C4-2B (cell line): ENCODE measurements at regions not wholly inside any gene's neighbourhood (a gene's known extent, or its start where the extent isn't known, plus 50 kb on each side); places are given as distances from the start of the nearest gene placed in this dataset.

Source experiments
- ZFX ChIP-seq: fragments of 450-650 bp; IDR thresholded peaks from 2 replicates; pipeline ENCODE4 v1.6.1; 2017
- TF ChIP-seq, protein P1 (sequence below): fragments of 450-650 bp; conservative IDR thresholded peaks from 2 replicates; pipeline ENCODE4 v1.5.1; 2017; ENCODE audit warnings: mild to moderate bottlenecking

DNA sequence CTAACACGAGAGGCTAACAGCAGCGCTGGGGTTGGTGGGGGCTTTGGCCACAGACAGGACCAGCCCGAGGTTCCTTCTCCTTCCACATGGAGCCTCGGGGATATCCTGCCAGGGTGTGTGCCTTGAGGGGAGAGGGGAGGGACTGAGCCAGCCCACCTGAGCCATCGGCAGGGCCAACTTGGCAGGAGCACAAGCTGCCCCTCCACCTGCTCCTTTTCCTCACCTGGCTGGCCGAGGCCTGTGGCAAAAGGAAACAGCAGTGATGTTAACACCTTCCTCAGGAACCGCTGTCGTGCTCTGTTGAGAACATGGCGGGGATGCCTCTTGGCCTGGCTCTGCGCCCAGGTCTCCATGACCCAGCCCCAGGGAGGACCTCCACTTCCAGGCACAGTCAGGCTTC lies 255.1 kb upstream of the PPP2R2D start:
- no peak for TF ChIP-seq ZFX
- TF ChIP-seq, protein P1, sequence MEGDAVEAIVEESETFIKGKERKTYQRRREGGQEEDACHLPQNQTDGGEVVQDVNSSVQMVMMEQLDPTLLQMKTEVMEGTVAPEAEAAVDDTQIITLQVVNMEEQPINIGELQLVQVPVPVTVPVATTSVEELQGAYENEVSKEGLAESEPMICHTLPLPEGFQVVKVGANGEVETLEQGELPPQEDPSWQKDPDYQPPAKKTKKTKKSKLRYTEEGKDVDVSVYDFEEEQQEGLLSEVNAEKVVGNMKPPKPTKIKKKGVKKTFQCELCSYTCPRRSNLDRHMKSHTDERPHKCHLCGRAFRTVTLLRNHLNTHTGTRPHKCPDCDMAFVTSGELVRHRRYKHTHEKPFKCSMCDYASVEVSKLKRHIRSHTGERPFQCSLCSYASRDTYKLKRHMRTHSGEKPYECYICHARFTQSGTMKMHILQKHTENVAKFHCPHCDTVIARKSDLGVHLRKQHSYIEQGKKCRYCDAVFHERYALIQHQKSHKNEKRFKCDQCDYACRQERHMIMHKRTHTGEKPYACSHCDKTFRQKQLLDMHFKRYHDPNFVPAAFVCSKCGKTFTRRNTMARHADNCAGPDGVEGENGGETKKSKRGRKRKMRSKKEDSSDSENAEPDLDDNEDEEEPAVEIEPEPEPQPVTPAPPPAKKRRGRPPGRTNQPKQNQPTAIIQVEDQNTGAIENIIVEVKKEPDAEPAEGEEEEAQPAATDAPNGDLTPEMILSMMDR, result no peak
